ENCODE measurements at regions not wholly inside any gene's neighbourhood (a gene's known extent, or its start where the extent isn't known, plus 50 kb on each side); places are given as distances from the start of the nearest gene placed in this dataset.

- Histone ChIP-seq H3K4me3 (no peak overlapping the region), H3K4me1 (no peaks in the 10 kb centered on the region), H3K9me3 (no peaks in the 10 kb centered on the region), H3K27ac (no peak overlapping the region), H3K27me3 (peaks cover 0 to 7% (median 0%) of the 10 kb centered on the region in 9 donors), H3K36me3 (no peaks in the 10 kb centered on the region)
- ATAC-seq (no peak), DNase-seq (no peak)
- TF ChIP-seq POLR2A (IDR thresholded peaks at IDR 0.05): no peak
- no peak for TF ChIP-seq CTCF (IDR thresholded peaks at IDR 0.05)
- WGBS, 4 donors: 85 to 94% (median 91%) methylated on average over 15 of the region's 15 CpGs
- intact Hi-C loops (cut with DNase I): no loop called here
Observed at GRCh38 chr10:128779416-128779815, 653.2 kb upstream of the MKI67 start.

- Histone ChIP-seq H3K36me3 (no peaks in the 10 kb centered on the region), H3K9me3 (no peaks in the 10 kb centered on the region), H3K4me1 (no peaks in the 10 kb centered on the region), H3K27me3 (peaks cover 0 to 7% (median 0%) of the 10 kb centered on the region in 9 donors), H3K27ac (no peak overlapping the region), H3K4me3 (no peak overlapping the region)
- DNase-seq: no peak
- ATAC-seq: no peak
- TF ChIP-seq POLR2A (IDR thresholded peaks at IDR 0.05) (no peak), CTCF (IDR thresholded peaks at IDR 0.05) (no peak)
- 85 to 92% (median 89%) methylated on average over 9 of the region's 9 CpGs for WGBS, 4 donors
- intact Hi-C loops (cut with DNase I): no loop called here
Observed at GRCh38 chr10:128780156-128780761, 654.0 kb upstream of the MKI67 start.

- Histone ChIP-seq H3K27ac (no peak overlapping the region), H3K9me3 (no peaks in the 10 kb centered on the region), H3K27me3 (peaks cover 0 to 4% (median 0%) of the 10 kb centered on the region in 9 donors), H3K4me1 (no peaks in the 10 kb centered on the region), H3K36me3 (no peaks in the 10 kb centered on the region), H3K4me3 (no peak overlapping the region)
- 56 to 95% (median 71%) methylated on average over 3 of the region's 3 CpGs for WGBS, 4 donors
- intact Hi-C loops (cut with DNase I): no loop called here
- DNase-seq: no peak
- no peak for ATAC-seq
- no peak for TF ChIP-seq CTCF (IDR thresholded peaks at IDR 0.05)
- TF ChIP-seq POLR2A (IDR thresholded peaks at IDR 0.05): no peak
Observed at GRCh38 chr10:128781637-128782036, 655.4 kb upstream of the MKI67 start.

- intact Hi-C loops (cut with DNase I): no loop called here
- 81 to 90% (median 85%) methylated on average over 2 of the region's 2 CpGs for WGBS, 4 donors
- H3K27me3 ChIP-seq: peaks cover 0 to 8% (median 0%) of the 10 kb centered on the region in 9 donors
- H3K9me3 ChIP-seq: no peaks in the 10 kb centered on the region
- no peak overlapping the region for H3K27ac ChIP-seq
- no peaks in the 10 kb centered on the region for H3K4me1 ChIP-seq
- DNase-seq (no peak), ATAC-seq (no peak)
- H3K4me3 ChIP-seq: no peak overlapping the region
- no peaks in the 10 kb centered on the region for H3K36me3 ChIP-seq
- TF ChIP-seq CTCF (IDR thresholded peaks at IDR 0.05) (no peak), POLR2A (IDR thresholded peaks at IDR 0.05) (no peak)
Observed at GRCh38 chr10:128784444-128784843, 658.2 kb upstream of the MKI67 start.
